DMS53 (cell line): ENCODE measurements at regions not wholly inside any gene's neighbourhood (a gene's known extent, or its start where the extent isn't known, plus 50 kb on each side); places are given as distances from the start of the nearest gene placed in this dataset.

Source experiments
- DNase-seq: peaks from one replicate; lab custom pipeline; 2025; lab: John Stamatoyannopoulos, UW

DNA sequence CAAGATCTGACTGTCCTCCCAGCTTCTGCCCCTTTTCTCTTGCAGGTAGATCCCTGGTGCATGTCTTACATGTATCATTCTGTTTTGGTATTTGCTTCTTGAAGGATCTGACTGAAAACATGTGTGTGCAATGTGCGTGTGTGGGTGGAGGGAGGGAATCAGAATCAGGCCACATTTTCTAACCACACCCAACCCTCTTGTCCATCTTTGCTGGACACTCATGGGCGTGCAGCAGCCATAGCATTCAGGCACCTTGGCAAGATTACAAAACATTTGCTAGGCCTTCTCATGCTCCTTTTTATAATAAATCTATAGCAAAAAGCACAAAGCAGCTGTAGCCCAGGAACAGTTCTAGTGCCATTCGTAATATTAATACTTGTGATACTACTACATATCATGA, 233.6 kb upstream of the E2F7 start:
- DNase-seq = no peak

DNA sequence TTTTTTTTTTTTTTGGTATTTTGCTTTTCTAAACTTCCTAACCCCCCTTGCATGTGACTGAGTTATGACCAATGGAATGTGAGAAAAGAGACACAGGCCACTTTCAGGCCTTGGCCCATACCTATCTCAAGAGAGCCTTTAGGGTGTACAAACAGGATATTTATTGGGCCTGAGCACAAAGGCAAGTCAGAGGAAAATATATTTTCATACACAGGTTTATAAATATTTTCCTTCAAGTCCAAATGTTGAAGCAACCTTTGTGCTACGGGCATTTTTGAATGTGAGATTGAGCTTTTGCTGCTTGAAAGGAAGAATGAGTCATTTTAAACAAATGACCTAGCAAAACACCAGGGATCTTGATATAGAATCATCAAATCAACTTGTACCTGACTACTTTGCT, 228.6 kb upstream of the E2F7 start:
- DNase-seq = peak; percentile 31

DNA sequence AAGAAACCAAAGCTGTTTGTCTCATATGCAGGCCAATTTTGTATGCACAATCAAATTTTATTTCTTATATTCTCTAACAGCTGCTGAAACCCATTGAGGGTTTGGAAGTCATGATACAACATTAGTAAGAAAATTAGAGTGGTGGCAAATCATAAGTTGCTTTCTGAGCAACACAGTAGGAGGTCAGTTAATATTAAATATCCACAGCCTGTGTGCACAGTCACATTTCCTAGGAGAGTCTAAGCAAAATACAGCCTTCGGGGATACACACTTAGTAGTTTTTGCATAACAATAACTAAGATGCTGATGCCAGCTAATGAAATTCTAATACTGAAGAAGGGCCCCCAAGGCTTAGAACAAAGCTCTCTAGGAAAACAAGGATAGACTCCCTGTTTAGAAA, 209.6 kb upstream of the E2F7 start:
- no peak for DNase-seq

DNA sequence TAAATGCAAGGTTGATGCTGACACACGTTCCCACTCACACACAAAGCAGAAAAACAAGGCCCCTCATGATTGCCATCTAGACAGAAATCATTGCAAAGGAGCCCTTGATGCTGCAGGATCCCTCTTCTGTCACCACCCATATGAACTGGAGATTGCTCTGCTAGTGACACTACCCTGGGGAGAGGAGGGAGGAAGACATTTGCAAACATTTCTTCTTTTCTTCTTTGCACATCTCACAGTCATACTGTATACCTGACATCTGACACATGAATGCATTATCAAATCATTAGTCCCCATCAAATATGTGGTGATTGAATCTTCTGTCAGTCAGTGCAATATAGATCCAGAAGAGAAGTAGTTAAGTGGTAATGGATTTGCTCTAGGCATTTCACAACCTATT, 208.5 kb upstream of the E2F7 start:
- no peak for DNase-seq

DNA sequence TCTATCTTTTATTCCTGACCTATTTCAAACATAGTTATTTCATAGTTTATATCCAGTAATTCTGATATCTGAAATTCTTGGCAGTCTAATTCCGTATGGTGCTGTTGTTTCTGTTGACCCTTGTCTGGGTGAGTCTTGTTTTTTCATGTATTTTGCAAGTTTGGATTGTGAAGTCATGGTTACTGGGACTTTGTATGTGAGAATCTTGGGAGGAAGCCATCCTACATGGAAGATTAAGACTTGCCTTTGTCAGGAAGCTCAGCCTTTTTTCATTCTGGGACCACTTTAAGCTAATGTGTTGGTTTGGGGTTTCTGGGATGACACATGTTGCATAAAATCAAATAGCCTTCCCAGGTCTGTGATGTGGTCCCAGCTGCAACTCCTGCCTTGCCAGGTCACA, 191.6 kb upstream of the E2F7 start:
- DNase-seq = no peak

DNA sequence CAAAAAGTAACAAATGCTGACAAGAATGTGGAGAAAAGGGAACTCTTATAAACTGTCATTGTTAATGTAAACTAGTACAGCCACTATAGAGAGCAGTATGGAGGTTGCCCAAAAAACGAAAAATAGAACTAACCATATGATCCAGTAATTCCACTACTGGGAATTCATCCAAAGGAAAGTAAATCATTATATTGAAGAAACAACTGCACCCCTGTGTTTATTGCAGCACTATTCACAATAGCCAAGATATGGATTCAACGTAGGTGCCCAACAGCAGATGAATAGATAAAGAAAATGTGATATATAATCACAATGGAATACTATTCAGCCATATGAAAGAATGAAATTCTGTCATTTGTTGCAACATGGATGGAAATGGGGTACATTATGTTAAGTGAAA, 188.0 kb upstream of the E2F7 start:
- DNase-seq = no peak

DNA sequence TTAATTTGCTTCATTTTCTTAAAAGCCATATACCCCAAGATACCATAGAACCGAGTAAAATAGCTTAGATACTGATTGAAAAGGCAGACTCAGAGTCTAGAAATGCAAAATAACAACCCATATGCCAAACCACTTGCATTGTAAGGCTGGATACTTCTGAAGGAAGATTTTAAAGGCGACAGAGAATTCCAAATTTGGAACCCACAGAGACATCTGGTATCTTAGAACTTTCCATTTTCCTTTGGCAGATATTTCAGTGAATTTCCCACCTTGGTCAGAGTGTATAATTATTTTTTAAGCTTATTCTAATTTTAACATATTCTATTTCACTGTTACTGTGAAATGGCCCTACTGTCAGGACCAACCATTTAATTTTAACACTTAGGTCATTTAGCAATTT, 186.4 kb upstream of the E2F7 start:
- no peak for DNase-seq

DNA sequence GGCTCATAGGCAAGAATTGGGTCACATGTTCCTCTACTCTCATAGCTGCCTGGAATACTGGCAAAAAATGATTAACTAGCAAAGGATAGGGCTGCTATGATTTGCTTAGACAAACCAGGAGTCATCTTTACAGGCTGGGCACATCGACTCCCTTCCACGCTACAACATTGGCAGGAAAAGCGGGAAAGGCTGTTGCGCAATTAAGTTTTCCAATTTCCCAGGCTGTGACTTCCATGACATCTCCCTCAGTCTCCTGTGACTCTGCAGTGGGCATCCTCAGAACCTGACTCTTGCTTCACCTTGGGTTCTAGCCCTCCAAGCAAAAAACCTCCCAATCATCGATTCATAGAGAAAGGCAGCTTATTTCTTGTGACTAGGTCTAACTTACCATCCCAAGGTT, 184.5 kb upstream of the E2F7 start:
- no peak for DNase-seq

DNA sequence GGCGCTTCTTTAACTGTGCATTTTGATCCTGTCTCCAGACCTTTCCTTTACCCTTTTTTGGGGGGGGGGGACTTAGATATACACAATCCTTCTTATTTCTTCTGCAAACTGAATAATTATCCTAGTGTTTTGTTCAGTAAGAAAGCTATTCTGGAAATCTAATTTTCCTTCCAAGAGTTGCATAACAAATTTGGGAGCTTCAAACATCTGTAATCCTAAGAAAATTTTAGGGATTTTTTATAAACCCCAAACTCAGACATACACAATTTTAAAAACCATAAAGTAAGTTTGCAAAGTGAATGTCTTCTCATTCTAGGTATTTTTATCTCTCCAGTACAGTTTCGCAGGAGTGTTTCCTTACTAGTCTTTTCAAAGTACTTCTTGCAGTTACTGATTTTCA, 182.7 kb upstream of the E2F7 start:
- no peak for DNase-seq

DNA sequence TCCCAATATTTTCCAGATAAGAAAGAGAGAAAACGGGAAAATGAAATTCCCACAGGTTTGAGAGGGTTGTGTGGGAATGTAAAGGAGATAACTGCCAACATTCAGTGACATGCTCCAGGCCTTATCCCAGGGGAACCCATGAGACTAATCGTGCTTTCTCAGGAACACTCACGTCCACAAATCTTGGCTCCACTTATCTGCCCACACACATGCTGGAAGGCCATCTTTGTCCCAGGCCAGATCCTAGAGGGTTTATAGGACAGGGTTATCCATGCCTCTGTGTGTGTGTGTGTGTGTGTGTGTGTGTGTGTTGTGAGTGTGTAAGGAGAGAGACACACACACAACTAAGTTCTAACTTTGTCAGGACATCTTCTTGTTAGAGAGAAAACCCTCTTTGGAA, 182.2 kb upstream of the E2F7 start:
- DNase-seq = no peak

DNA sequence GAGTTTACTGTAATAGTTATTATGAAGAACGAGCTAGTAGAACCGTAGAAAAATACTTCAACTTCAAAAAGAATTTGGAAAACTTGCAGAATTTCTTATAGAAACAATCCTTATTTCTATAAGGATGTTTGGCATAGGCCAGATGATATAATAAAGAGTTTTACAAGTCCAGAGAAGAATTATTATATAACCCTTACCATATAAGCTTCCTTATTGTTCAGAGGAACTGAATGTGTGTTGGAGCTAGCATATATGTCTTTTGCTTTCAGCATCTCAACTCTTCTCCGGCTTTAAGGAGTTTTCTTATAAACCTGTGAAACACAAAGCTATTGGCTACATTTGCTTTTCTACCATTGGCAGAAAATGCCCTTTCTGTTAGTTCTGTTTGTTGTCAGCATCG, 178.0 kb upstream of the E2F7 start:
- no peak for DNase-seq

DNA sequence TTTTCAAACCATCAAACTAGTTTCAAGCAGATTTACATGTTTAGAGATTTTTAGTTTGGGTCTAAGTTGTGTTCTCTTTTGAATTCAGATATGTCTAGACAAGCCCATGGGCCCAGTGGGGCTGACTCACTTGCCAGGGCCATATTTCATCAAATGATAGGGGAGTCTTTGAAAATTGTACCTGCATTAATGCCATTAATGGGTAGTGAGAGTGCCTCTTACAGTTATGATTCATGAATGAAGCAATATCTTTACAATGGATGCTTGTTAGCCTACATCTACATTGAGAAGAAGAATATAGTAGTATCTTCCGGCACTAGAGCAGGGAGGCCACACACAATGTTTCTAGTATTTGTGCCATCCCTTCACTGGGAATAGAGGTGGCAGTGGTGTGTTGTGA, 174.2 kb upstream of the E2F7 start:
- no peak for DNase-seq

DNA sequence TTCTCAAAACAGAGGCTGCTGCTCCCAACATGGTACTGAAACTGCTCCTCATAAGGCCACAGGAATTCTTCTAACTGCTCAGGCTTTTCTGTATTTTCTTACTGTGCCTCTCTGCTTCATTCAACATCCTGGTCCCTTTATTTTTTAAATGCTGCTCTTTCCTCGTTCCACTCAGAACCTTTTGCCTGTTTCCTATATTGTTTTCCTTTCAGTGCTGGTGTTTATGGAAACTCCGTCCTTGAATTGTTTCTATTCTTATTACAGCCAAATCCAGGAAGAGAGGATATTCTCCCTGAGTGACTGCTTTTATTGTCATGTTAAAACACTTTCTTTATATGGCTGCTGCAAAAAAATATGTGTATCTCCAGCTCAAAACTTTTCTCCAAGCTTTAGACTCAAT, 173.0 kb upstream of the E2F7 start:
- DNase-seq = no peak

DNA sequence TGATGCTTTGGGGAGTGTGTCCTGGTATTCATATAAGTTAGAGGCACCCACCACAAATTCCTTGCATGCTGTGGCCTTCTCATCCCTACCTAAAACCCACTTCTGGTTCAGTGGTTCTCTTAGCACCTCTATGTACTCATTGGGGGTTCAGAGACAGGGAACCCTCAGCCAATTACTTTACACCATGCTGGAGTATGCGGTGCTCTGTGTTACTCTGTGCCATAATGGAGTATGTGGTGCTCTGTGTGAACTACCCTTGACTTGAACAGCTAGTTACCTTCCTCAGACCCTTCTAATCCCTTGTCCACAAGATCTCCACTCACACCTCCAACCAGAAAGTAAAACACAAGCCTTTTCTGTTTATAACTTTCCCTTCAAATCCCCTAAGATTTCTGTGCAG, 172.5 kb upstream of the E2F7 start:
- no peak for DNase-seq

DNA sequence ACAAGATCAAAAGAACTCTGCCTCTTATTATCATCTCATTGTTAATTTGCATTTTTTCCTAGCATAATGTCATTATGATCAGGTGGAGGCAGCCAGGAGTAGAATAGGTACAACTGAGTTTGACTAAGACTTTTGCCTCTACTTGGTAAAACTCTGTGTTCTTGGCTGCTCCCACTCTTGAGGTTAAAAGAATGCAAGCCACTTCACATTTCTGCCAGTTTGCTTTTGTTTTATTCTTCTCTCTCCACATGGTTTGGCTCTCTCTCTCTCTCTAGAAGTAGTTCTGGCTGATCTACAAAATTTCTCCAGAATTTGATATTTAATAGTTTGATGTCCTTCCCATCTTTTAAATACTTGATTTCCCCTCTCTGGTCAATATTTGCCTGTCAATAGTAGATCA, 170.7 kb upstream of the E2F7 start:
- no peak for DNase-seq

DNA sequence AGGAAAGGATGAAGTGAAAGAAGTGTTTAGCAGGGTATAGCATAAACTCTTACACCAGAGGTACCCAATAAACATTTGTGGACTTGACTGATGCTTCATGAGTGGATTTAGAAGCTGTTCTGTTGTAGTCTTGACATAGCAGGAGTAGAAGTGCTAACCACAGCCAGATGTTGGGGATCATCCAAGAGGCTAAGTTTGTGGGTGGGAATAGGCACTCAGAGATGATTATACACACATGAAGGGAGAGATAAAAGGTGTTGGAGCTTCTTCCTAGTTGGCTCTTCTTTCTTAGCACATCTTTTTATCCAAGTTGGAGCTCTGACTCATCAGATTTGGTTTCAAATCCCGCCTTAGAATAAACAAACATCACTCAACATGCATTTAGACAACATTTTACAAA, 166.7 kb upstream of the E2F7 start:
- no peak for DNase-seq

DNA sequence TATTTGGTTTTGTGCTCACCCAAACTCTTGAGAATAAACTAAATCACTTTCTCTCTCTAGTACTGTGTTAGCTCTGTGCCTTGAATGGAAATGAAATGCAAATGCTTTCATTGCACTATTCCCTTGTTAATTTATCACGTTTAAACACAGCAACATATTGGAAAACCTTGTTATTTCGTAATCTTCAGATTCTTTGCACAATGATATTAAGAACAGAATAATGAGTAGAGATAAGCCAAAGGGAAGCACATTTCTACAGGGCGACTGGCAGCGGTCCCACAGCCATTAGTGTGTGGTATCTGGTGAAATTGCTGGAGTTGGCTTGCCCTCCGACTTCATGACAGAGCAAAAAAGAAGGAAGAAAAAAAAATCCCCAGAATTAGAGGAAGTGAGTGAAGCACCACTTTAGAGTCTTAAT, 166.1 kb upstream of the E2F7 start:
- DNase-seq = no peak

DNA sequence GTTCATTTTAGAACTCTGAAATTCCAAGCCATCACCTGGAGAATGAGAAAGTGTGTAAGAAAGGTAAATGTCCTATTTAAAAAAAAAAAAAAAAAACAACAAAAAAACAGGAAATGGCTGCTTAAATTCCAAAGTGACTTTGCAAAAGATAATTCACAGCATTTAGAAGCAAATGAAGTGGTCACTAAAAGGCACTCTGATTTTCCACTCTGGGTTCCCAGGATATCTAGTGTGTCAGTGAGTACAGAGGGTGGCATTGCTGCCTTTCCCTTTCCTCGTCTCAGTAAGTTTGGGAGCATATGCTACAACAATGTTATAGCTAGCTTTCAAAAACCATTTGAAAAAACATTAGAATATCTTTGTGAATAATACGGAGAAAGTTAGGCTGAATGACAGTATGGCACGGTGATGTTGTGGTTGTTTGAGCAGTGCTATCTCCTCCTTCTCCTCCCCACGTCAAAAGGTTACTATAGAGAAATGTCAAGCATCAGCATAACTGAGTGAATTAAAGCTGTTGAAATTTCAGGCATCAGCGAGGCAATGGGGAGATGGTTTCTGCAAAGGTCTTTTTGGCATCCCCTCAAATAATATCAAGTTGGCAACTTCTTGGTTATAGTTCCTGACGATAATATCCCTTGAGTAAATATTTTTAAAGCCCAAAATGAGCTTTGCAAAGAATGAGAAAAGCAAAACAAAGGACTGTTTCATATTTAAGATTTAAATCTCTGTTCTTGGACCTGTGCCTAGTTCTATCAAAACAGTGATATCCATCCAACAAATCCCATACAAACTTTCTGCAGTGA, 164.5 kb upstream of the E2F7 start:
- no peak for DNase-seq

DNA sequence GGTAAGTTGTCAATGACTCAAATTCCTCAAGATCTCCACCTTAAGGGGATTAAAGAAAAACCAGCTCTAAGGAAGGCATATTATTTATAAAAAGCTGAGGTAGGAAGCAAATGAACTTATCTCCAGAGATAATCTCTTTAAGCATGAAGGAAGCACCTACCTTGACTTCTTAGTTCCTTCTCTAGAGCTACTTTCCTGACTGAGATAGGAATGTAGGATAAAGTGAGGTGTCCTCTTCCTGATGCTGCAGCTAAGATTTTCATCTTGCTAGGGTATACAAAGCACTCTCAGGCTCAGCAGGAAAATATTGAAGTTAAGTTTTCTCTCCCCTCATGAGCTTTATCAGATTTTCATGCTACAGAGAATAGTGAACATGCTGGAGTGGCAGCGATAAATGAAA, 163.0 kb upstream of the E2F7 start:
- DNase-seq = no peak

DNA sequence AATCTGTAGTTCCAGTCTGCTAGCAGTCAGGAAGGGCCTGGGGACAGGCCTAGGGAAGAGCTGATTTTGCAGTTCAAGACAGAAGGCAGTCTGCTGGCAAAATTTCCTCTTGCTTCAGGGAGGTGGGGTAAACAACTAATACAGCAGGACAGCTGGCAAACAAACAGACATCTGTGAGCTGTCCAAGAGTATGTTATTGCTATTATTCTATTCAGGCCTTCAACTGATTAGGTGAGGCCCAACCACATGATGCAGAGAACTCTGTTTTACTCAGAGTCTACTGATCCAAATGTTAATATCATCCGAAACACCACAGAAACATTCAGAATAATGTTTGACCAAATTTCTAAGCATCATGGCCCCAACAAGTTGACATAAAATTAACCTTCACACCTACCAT, 161.0 kb upstream of the E2F7 start:
- DNase-seq = no peak

DNA sequence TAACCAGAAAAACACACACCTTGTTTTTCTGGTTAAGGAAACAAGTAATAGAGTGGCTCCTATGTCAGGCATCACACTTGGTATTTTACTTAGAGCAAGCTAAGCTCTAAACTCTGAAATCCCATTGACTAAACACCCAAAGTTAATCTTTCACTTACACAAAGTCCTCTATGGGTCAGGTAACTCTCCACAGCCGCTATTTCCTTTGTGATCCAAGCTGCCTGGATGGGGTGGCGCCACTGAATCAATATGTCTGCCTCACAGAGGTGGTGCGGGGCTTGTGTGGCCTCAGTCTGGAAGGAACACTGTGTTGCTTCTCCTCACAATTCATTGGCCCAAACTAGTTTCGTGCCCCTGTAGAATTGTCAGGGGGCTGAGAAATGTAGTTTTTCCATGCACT, 160.0 kb upstream of the E2F7 start:
- DNase-seq = peak; percentile 59

DNA sequence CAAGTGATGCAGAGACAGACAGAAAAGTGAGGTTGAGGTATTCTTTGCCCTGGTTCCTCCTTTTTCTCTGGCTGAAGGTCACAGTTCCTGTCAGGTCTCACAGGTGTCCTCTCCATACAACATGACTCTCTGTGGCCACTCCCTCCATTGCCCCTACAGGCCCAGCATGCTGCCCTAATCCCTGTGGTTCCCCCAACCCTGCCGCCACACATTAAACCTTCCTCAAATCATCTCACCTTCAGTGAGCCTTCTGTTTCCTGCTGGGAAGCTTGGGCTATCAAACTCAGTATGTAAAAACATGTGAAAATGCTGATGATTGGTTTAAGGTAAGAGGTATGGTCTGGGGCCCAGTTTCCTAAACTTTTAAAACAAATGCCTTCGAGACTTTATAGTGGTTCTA, 159.0 kb upstream of the E2F7 start:
- no peak for DNase-seq

DNA sequence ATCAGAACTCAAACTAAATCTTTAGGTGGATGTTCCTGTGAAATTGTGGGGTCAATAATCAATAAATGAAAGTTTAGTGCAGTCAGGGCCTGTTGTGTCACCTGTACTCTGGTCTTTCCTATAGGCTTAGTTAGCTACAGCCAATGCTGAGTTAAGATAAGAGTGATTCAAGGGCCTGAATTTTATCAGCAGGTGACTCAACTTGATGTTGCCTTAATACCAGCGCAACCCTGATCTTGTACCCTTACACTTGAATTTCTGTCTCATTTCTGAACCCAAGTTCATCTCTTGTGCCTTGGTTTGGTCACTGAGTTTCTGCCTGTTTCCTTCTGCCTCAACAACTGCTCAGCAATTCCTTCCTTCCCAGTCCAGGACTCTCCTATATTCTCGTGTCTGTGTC, 157.0 kb upstream of the E2F7 start:
- no peak for DNase-seq

DNA sequence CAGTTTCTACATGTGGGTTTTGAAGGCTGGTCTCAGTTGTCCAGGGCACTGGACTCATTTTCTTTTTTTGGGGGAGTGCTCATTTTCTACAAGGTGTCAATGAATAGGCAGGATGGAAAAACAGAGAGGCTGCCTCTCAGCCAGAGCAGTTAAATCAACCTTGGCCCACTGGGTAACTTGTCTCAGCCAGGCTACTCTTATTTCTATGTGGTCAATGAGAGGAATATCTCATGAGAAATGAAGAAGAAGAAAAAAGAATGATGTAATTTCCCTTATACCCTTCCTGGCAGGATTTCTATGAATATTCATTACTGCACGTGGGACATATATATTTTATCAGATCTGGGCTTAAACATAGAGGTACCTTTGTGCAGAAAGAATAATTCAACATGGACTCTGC, 155.2 kb upstream of the E2F7 start:
- DNase-seq = no peak

DNA sequence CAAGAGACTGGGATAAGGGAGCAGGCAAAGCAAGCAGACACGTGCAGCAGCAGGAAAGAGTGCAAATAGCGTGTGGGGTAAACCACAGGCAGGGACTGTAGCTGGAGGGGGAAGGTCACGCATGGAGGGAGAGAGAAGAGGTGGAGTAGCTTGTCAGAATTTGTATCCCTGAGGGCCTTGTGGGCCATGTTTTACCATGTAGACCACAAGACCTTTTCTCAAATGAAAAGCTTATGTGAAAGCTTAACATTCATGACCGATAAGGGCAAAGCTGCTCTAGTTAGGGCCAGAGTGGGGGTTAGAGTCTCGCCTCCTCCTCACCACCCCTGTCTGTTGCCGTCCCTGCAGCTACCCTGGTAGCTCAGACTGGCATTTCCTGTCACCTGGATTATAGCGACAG, 152.9 kb upstream of the E2F7 start:
- DNase-seq = peak; percentile 43
